GM18502 (cell line): ENCODE measurements at regions not wholly inside any gene's neighbourhood (a gene's known extent, or its start where the extent isn't known, plus 50 kb on each side); places are given as distances from the start of the nearest gene placed in this dataset.
"Not testable (repeated sequence)": the region's sequence is repeated elsewhere in the genome, so short reads cannot be mapped to it uniquely, and the experiment has no call there.

Experiments used
- ATAC-seq: cut with Tn5 transposase; IDR thresholded peaks from one replicate; pipeline ENCODE4 v1.9.1; 2021; ENCODE audit warnings: mild to moderate bottlenecking; ENCODE audit not compliant: unreplicated experiment, poor library complexity

- ATAC-seq: no peak
Observed at GRCh38 chr6:153465050-153465449, 334.0 kb upstream of the RGS17 start.

- ATAC-seq: no peak
Observed at GRCh38 chr6:153449279-153449678, 318.2 kb upstream of the RGS17 start.

- ATAC-seq: not testable (repeated sequence)
Observed at GRCh38 chr6:153442749-153443148, 311.7 kb upstream of the RGS17 start.

- ATAC-seq: no peak
Observed at GRCh38 chr6:153442096-153442495, 311.0 kb upstream of the RGS17 start.

- ATAC-seq: no peak
Observed at GRCh38 chr6:153437193-153437592, 306.1 kb upstream of the RGS17 start.

GRCh38 chr6:153436351-153436750 is 305.3 kb upstream of the RGS17 start:
- no peak for ATAC-seq

GRCh38 chr6:153435787-153436186 is 304.7 kb upstream of the RGS17 start:
- ATAC-seq: no peak

- no peak for ATAC-seq
Observed at GRCh38 chr6:153425536-153425935, 294.5 kb upstream of the RGS17 start.

GRCh38 chr6:153424719-153425400 is 293.8 kb upstream of the RGS17 start:
- no peak for ATAC-seq

- ATAC-seq: no peak
Observed at GRCh38 chr6:153412519-153412918, 281.4 kb upstream of the RGS17 start.

- no peak for ATAC-seq
Observed at GRCh38 chr6:153411070-153411648, 280.1 kb upstream of the RGS17 start.

- no peak for ATAC-seq
Observed at GRCh38 chr6:153405931-153406330, 274.8 kb upstream of the RGS17 start.

- ATAC-seq: no peak
Observed at GRCh38 chr6:153401751-153402150, 270.7 kb upstream of the RGS17 start.

- no peak for ATAC-seq
Observed at GRCh38 chr6:153392156-153392555, 261.1 kb upstream of the RGS17 start.

- no peak for ATAC-seq
Observed at GRCh38 chr6:153373869-153374268, 242.8 kb upstream of the RGS17 start.

GRCh38 chr6:153368131-153368530 is 237.0 kb upstream of the RGS17 start:
- ATAC-seq: no peak

GRCh38 chr6:153367021-153367420 is 235.9 kb upstream of the RGS17 start:
- ATAC-seq: no peak

GRCh38 chr6:153357391-153357790 is 226.3 kb upstream of the RGS17 start:
- no peak for ATAC-seq

GRCh38 chr6:153340568-153340967 is 209.5 kb upstream of the RGS17 start:
- ATAC-seq: no peak

- ATAC-seq: no peak
Observed at GRCh38 chr6:153334121-153334520, 203.0 kb upstream of the RGS17 start.

- not testable (repeated sequence) for ATAC-seq
Observed at GRCh38 chr6:153331221-153331620, 200.1 kb upstream of the RGS17 start.

GRCh38 chr6:153328194-153328593 is 197.1 kb upstream of the RGS17 start:
- no peak for ATAC-seq
